Neuronal stem cell (in vitro differentiated cells): ENCODE measurements at regions not wholly inside any gene's neighbourhood (a gene's known extent, or its start where the extent isn't known, plus 50 kb on each side); places are given as distances from the start of the nearest gene placed in this dataset.

Experiments
- DNase-seq: peaks from one replicate; pipeline ENCODE4 v3.0.0-alpha.2; 2013; ENCODE audit warnings: low spot score
- H2AFZ ChIP-seq: one replicate; pipeline ENCODE4 v1.6.1; 2013; ENCODE audit warnings: mild to moderate bottlenecking, low read length, inconsistent platforms
- H2AK5ac ChIP-seq: 2 replicates; pipeline ENCODE4 v1.6.1; 2013; ENCODE audit warnings: low read depth, mild to moderate bottlenecking, inconsistent platforms, low read length, moderate library complexity, mixed read lengths
- H2BK120ac ChIP-seq: 2 replicates; pipeline ENCODE4 v1.6.1; 2013; ENCODE audit warnings: low read depth, mild to moderate bottlenecking, inconsistent platforms, low read length, moderate library complexity, mixed read lengths
- H2BK12ac ChIP-seq: one replicate; pipeline ENCODE4 v1.6.1; 2013; ENCODE audit warnings: low read length, inconsistent platforms
- H2BK15ac ChIP-seq: 2 replicates; pipeline ENCODE4 v1.6.1; 2013; ENCODE audit warnings: mild to moderate bottlenecking, low read length, inconsistent platforms, mixed read lengths
- H2BK5ac ChIP-seq: one replicate; pipeline ENCODE4 v1.6.1; 2013; ENCODE audit warnings: inconsistent platforms, mild to moderate bottlenecking, low read length, moderate library complexity
- H3K14ac ChIP-seq: one replicate; pipeline ENCODE4 v1.6.1; 2013; ENCODE audit warnings: low read length, inconsistent platforms
- H3K18ac ChIP-seq: 2 replicates; pipeline ENCODE4 v1.6.1; 2013; ENCODE audit warnings: low read length, inconsistent platforms
- H3K23ac ChIP-seq: 2 replicates; pipeline ENCODE4 v1.6.1; 2013; ENCODE audit warnings: low read depth, mild to moderate bottlenecking, mixed read lengths, low read length, inconsistent platforms; ENCODE audit not compliant: poor library complexity
- H3K27ac ChIP-seq: replicated peaks from 3 replicates; pipeline ENCODE4 v1.5.1; 2013; ENCODE audit warnings: low read length, inconsistent platforms
- H3K27me3 ChIP-seq, 3 experiments: 2 replicates each; pipeline ENCODE4 v1.6.1; 2013; ENCODE audit warnings: low read length in 3 of 3, mild to moderate bottlenecking in 2 of 3, inconsistent platforms in 1 of 3, low read depth in 1 of 3, mixed read lengths in 1 of 3, moderate library complexity in 1 of 3; ENCODE audit not compliant: control insufficient read depth in 3 of 3, insufficient read depth in 3 of 3
- H3K36me3 ChIP-seq, 2 donors: replicated peaks in 1 of 2; 2 replicates each; pipeline ENCODE4 v1.6.1; 2013; ENCODE audit warnings: low read length in 2 of 2; ENCODE audit not compliant: control insufficient read depth in 2 of 2, insufficient read depth in 2 of 2
- H3K4ac ChIP-seq: 2 replicates; pipeline ENCODE4 v1.6.1; 2013; ENCODE audit warnings: inconsistent platforms, mild to moderate bottlenecking, low read length, moderate library complexity
- H3K4me1 ChIP-seq, 2 donors: 1 replicate in 1 of 2; 2 replicates in 1 of 2; pipeline ENCODE4 v1.6.1; 2013; ENCODE audit warnings: low read length in 2 of 2, low read depth in 1 of 2; ENCODE audit not compliant: control insufficient read depth in 2 of 2, insufficient read depth in 1 of 2
- H3K4me2 ChIP-seq: one replicate; pipeline ENCODE4 v1.6.1; 2013; ENCODE audit warnings: mild to moderate bottlenecking, low read length, inconsistent platforms; ENCODE audit not compliant: insufficient read depth, poor library complexity, severe bottlenecking
- H3K4me3 ChIP-seq, 2 donors: 2 replicates each; pipeline ENCODE4 v1.5.1; 2013; ENCODE audit warnings: low read length in 2 of 2, mild to moderate bottlenecking in 2 of 2, inconsistent platforms in 1 of 2, moderate library complexity in 1 of 2
- H3K79me1 ChIP-seq: one replicate; pipeline ENCODE4 v1.6.1; 2013; ENCODE audit warnings: low read depth, mild to moderate bottlenecking, inconsistent platforms, low read length, moderate library complexity
- H3K9ac ChIP-seq: one replicate; pipeline ENCODE4 v1.6.1; 2013; ENCODE audit warnings: mild to moderate bottlenecking, low read depth, low read length, inconsistent platforms; ENCODE audit not compliant: poor library complexity
- H3K9me3 ChIP-seq, 2 donors: replicated peaks in 1 of 2; 2 replicates each; pipeline versions ENCODE3 to v1.6.1; 2013; ENCODE audit warnings: low read length in 2 of 2, mild to moderate bottlenecking in 2 of 2, inconsistent platforms in 1 of 2, low read depth in 1 of 2, mixed read lengths in 1 of 2, moderate library complexity in 1 of 2; ENCODE audit not compliant: control insufficient read depth in 2 of 2, insufficient read depth in 1 of 2
- H4K8ac ChIP-seq: one replicate; pipeline ENCODE4 v1.6.1; 2013; ENCODE audit warnings: low read depth, mild to moderate bottlenecking, inconsistent platforms, low read length, moderate library complexity
- H4K91ac ChIP-seq: one replicate; pipeline ENCODE4 v1.6.1; 2013; ENCODE audit warnings: low read length, low read depth, mild to moderate bottlenecking, inconsistent platforms; ENCODE audit not compliant: poor library complexity
- WGBS, 2 donors: extraction: QIAGEN DNeasy Blood & Tissue Kit; methylation state at CpG; one replicate each; pipeline ENCODE4 v1.1.7; 2013; ENCODE audit warnings: missing lambda C conversion rate in 2 of 2, mixed read lengths in 1 of 2; ENCODE audit not compliant: insufficient read length in 2 of 2, insufficient replicate concordance in 1 of 2; ENCODE audit errors: extremely low coverage in 2 of 2; 5-methylcytosine and 5-hydroxymethylcytosine counted together

DNA sequence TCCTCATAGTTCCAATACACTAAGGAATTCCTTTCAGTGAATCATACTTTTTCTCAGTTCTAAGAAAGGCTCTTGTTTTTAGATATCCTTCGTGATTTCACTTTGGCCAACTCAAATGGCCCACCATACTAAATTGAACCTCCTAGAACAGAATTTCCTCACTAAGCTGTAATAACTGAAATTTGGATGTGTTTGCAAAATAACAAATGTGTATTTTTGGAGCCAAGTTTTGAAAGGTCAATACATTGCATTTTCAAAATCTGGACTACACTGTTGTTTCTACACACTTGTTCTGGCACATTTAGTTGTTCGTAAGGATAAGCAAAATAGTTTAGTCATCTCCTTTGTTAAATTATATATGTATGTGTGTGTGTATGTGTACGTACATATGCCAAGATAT is 439.0 kb upstream of the STXBP6 start:
- Histone ChIP-seq H3K9ac (no peak overlapping the region), H2BK120ac (no peak overlapping the region), H3K4me3 (no peak overlapping the region), H3K27ac (no peak overlapping the region), H4K91ac (no peak overlapping the region), H3K4me2 (no peak overlapping the region), H2AFZ (no peak overlapping the region), H3K27me3 (no peaks in the 10 kb centered on the region), H3K79me1 (no peaks in the 10 kb centered on the region), H3K36me3 (no peaks in the 10 kb centered on the region), H3K4me1 (no peaks in the 10 kb centered on the region), H3K18ac (no peak overlapping the region), H2BK12ac (no peak overlapping the region), H2BK5ac (no peak overlapping the region), H4K8ac (no peak overlapping the region), H3K4ac (no peak overlapping the region), H3K23ac (no peak overlapping the region), H2BK15ac (no peak overlapping the region), H2AK5ac (no peak overlapping the region), H3K9me3 (no peaks in the 10 kb centered on the region), H3K14ac (no peak overlapping the region)
- no peak for DNase-seq
- WGBS, 2 donors: no CpG with 5 or more reads among the region's 3 CpGs

DNA sequence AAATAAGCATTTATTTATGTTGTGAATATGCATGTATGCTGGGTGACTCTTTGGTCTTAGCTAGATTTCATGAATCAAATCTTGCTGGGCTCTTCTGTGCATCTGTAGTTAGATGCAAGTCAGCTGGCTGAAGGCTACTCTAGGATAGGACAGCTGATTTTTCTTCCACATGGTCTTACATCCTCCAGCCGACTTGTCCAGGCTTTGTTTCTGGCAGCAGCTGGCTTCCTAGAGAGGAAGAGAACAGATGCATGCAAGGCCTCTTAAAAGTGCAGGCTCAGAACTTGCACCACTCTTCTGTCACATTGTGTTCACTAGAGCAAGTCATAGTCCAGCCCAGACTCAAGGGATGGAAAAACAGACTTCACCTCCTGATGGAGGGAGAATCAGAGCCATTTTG is 435.4 kb upstream of the STXBP6 start:
- H2AFZ ChIP-seq: no peak overlapping the region
- H3K36me3 ChIP-seq: no peaks in the 10 kb centered on the region
- H3K4me2 ChIP-seq: no peak overlapping the region
- H3K27ac ChIP-seq: no peak overlapping the region
- no peak overlapping the region for H2BK120ac ChIP-seq
- H2BK15ac ChIP-seq: no peak overlapping the region
- H2AK5ac ChIP-seq: no peak overlapping the region
- no CpG with 5 or more reads among the region's 1 CpG for WGBS, 2 donors
- no peak overlapping the region for H4K8ac ChIP-seq
- no peak overlapping the region for H2BK12ac ChIP-seq
- no peak overlapping the region for H2BK5ac ChIP-seq
- no peak overlapping the region for H3K4ac ChIP-seq
- H4K91ac ChIP-seq: no peak overlapping the region
- no peak overlapping the region for H3K23ac ChIP-seq
- no peak overlapping the region for H3K9ac ChIP-seq
- DNase-seq: no peak
- H3K27me3 ChIP-seq: no peaks in the 10 kb centered on the region
- H3K18ac ChIP-seq: no peak overlapping the region
- no peaks in the 10 kb centered on the region for H3K9me3 ChIP-seq
- H3K14ac ChIP-seq: no peak overlapping the region
- no peaks in the 10 kb centered on the region for H3K79me1 ChIP-seq
- H3K4me1 ChIP-seq: no peaks in the 10 kb centered on the region
- no peak overlapping the region for H3K4me3 ChIP-seq

DNA sequence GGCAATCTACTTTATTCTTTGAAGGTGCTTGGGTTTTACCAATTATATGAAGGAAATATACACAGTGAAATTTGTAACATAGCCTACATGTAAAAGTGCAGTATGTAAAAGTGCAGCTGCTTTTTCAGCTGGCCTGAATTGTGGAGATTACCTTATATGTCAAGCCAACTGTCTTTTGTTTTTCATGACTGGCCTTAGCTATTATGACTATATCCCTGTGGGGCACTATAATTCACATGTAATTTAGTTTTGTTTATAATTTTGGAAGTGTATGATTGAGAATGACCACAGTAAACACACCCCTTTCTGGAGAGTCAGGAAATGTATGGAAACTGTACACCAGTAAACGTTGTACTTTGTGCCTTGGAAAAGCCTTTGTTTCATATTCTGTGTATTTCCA is 435.0 kb upstream of the STXBP6 start:
- Histone ChIP-seq H3K14ac (no peak overlapping the region), H3K4me3 (no peak overlapping the region), H4K91ac (no peak overlapping the region), H3K4me1 (no peaks in the 10 kb centered on the region), H3K18ac (no peak overlapping the region), H2BK5ac (no peak overlapping the region), H2AK5ac (no peak overlapping the region), H3K23ac (no peak overlapping the region), H3K79me1 (no peaks in the 10 kb centered on the region), H2BK120ac (no peak overlapping the region), H2AFZ (no peak overlapping the region), H3K36me3 (no peaks in the 10 kb centered on the region), H3K27me3 (no peaks in the 10 kb centered on the region), H2BK12ac (no peak overlapping the region), H3K4ac (no peak overlapping the region), H3K4me2 (no peak overlapping the region), H3K9ac (no peak overlapping the region), H4K8ac (no peak overlapping the region), H3K27ac (no peak overlapping the region), H3K9me3 (no peaks in the 10 kb centered on the region), H2BK15ac (no peak overlapping the region)
- no CpG with 5 or more reads among the region's 1 CpG for WGBS, 2 donors
- DNase-seq: no peak

DNA sequence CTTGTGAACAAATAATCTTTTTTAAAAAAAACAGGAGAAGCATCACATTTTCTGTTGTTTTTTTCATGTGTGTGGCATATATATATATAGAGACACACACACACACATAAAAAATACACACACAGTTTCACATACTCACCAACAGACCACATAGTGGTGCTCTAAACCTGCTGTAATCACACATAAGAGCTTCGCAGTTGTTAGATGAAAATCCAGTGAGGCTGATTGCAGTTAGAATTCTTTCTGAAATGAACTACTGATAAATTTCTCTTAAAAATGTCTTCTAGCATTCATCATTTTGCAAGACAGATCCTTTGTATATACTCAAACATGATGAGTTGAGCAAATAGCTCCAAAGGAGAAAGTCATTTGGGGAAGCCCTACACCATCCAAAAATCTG is 434.3 kb upstream of the STXBP6 start:
- Histone ChIP-seq H2AFZ (no peak overlapping the region), H3K18ac (no peak overlapping the region), H3K14ac (no peak overlapping the region), H2BK12ac (no peak overlapping the region), H2BK5ac (no peak overlapping the region), H3K4me1 (no peaks in the 10 kb centered on the region), H3K23ac (no peak overlapping the region), H3K36me3 (no peaks in the 10 kb centered on the region), H2BK15ac (no peak overlapping the region), H3K4me2 (no peak overlapping the region), H3K9me3 (no peaks in the 10 kb centered on the region), H3K4ac (no peak overlapping the region), H3K27me3 (no peaks in the 10 kb centered on the region), H2AK5ac (no peak overlapping the region), H2BK120ac (no peak overlapping the region), H4K8ac (no peak overlapping the region), H3K4me3 (no peak overlapping the region), H3K27ac (no peak overlapping the region), H3K9ac (no peak overlapping the region), H4K91ac (no peak overlapping the region), H3K79me1 (no peaks in the 10 kb centered on the region)
- DNase-seq: no peak
- no CpG with 5 or more reads among the region's 1 CpG for WGBS, 2 donors
